Stimulated activated naive CD8-positive, alpha-beta T cell treated with anti-CD3 and anti-CD28 coated beads, Interleukin-15, amount 100 ng/mL, for 72 hours (primary cell): ENCODE measurements at regions not wholly inside any gene's neighbourhood (a gene's known extent, or its start where the extent isn't known, plus 50 kb on each side); places are given as distances from the start of the nearest gene placed in this dataset.

Source experiments
- ATAC-seq: fragments of 150-1000 bp; cut with Tn5 transposase; 2 replicates; pipeline ENCODE4 v1.10.0; 2021; ENCODE audit warnings: mild to moderate bottlenecking, moderate library complexity
- DNase-seq, 2 donors: peaks; one replicate each; pipeline ENCODE4 v3.0.0; 2021 to 2022
- H3K27ac Mint-ChIP-seq, 2 donors: one replicate each; pipeline ENCODE4 v1.8.0; 2022; ENCODE audit warnings: mild to moderate bottlenecking in 2 of 2, mixed read lengths in 2 of 2, moderate library complexity in 2 of 2
- H3K27me3 Mint-ChIP-seq: one replicate; pipeline ENCODE4 v1.8.0; 2022; ENCODE audit warnings: mixed read lengths
- H3K4me1 Mint-ChIP-seq: one replicate; pipeline ENCODE4 v1.8.0; 2022; ENCODE audit warnings: mild to moderate bottlenecking, mixed read lengths
- H3K4me3 Mint-ChIP-seq, 2 donors: one replicate each; pipeline ENCODE4 v1.8.0; 2022; ENCODE audit warnings: mild to moderate bottlenecking in 2 of 2, mixed read lengths in 2 of 2, moderate library complexity in 1 of 2
- H3K9me3 Mint-ChIP-seq, 2 donors: one replicate each; pipeline ENCODE4 v1.8.0; 2022; ENCODE audit warnings: mixed read lengths in 2 of 2

DNA sequence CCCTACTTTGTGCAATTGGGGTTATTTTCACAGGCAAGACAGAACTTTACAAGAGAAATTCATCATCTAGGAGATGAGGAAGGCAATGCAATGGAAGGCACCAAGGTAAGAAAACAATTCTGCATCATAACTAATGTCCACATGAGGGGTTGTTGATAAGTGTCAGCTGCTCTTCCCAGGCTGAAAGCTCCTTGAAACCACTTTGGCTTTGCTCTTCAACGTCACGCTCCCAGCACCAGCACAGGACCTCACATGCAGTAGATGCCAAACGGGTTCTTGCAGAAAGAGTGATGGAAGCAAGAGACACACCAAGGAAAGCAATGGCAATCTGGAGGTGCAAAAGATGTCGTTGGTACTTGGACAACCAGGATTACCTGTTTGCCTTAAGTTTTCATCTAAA lies 485.5 kb downstream of the BCL11B start:
- ATAC-seq = no peak
- peaks cover 5 to 10% of the 10 kb centered on the region in 2 donors for H3K9me3 Mint-ChIP-seq
- H3K4me1 Mint-ChIP-seq = no peaks in the 10 kb centered on the region
- no peak for DNase-seq
- no peaks in the 10 kb centered on the region for H3K27me3 Mint-ChIP-seq
- no peak overlapping the region for H3K4me3 Mint-ChIP-seq
- H3K27ac Mint-ChIP-seq = no peak overlapping the region

DNA sequence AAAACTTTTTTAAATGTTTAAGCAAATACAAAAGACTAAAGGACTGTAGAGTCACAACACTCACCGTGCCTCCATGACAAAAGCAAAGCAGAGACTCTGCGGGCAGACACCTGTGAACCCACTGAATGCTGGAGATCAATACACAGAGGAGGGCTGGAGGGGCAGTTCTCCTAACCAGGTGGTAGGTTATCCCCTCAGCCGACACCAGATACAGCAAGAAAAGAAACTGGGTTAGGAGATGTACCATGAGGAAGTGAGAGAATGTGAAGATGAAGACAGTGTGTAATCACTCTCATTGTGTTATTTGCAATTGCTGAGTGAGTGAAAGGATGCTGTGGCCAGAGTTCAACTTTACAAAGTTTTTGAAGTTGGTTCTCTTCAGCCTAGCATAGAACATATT lies 480.3 kb downstream of the BCL11B start:
- peaks cover 5 to 6% of the 10 kb centered on the region in 2 donors for H3K9me3 Mint-ChIP-seq
- no peak for ATAC-seq
- H3K27ac Mint-ChIP-seq = no peak overlapping the region
- DNase-seq = no peak
- H3K27me3 Mint-ChIP-seq = no peaks in the 10 kb centered on the region
- no peak overlapping the region for H3K4me3 Mint-ChIP-seq
- no peaks in the 10 kb centered on the region for H3K4me1 Mint-ChIP-seq

- Mint-ChIP-seq H3K27me3 (no peaks in the 10 kb centered on the region), H3K4me1 (no peaks in the 10 kb centered on the region), H3K9me3 (peaks cover 5 to 6% of the 10 kb centered on the region in 2 donors), H3K4me3 (no peak overlapping the region), H3K27ac (no peak overlapping the region)
- ATAC-seq (no peak), DNase-seq (no peak)
Measured at GRCh38 chr14:98792171-98792570, 479.8 kb downstream of the BCL11B start.

GRCh38 chr14:98798099-98798498 lies 473.9 kb downstream of the BCL11B start:
- no peak for ATAC-seq
- DNase-seq = no peak
- Mint-ChIP-seq H3K9me3 (peaks cover 5 to 6% of the 10 kb centered on the region in 2 donors), H3K27me3 (no peaks in the 10 kb centered on the region), H3K4me1 (no peaks in the 10 kb centered on the region), H3K27ac (no peak overlapping the region), H3K4me3 (no peak overlapping the region)

GRCh38 chr14:98799891-98800290 lies 472.1 kb downstream of the BCL11B start:
- Mint-ChIP-seq H3K27ac (no peak overlapping the region), H3K27me3 (no peaks in the 10 kb centered on the region), H3K9me3 (peaks cover 5 to 11% of the 10 kb centered on the region in 2 donors), H3K4me3 (no peak overlapping the region), H3K4me1 (no peaks in the 10 kb centered on the region)
- ATAC-seq = no peak
- no peak for DNase-seq

DNA sequence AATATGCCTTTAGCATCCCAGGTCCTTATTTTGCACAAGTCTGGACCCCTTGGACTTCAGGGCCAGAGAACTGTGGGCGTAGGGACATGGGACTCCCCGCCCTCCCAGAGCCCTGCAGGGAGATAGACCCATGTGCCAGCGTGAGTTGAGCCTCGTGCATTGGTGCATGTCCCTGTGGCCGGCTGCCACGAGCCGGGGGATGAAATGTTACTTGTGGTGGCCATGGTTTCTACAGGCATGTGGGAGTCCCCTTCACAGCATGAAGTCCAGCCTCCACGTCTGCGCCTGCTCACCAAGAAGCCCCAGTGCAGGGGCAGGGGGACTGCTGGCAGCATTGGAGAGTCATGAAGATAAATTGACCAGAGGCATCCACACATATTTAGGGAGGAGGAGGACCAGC lies 470.0 kb downstream of the BCL11B start:
- H3K4me1 Mint-ChIP-seq = no peaks in the 10 kb centered on the region
- ATAC-seq (no peak), DNase-seq (no peak)
- H3K4me3 Mint-ChIP-seq = no peak overlapping the region
- H3K27me3 Mint-ChIP-seq = no peaks in the 10 kb centered on the region
- peaks cover 0 to 5% of the 10 kb centered on the region in 2 donors for H3K9me3 Mint-ChIP-seq
- H3K27ac Mint-ChIP-seq = peak overlapping the region in 1 of 2 donors; percentile 44

DNA sequence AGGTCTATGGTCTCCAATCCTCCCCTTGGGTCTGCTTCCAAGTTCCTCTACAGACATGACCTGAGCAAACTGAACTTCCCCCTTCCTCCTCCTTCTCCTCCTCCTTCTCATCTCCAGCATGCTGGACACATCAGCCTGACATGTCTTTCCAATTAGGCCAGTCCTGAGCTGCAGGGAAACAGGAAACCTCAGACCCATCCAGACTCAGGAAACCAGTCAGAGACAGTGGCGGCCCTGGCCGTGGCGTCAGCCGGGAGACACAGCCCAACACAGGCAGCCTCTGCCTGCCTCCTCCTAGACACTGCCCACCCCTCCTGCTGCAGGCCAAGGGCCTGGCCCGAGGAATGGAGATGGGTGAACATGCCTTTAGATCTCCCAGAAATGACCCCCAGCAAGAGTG lies 468.8 kb downstream of the BCL11B start:
- H3K27ac Mint-ChIP-seq = no peak overlapping the region
- H3K27me3 Mint-ChIP-seq = no peaks in the 10 kb centered on the region
- ATAC-seq (no peak), DNase-seq (no peak)
- no peak overlapping the region for H3K4me3 Mint-ChIP-seq
- no peaks in the 10 kb centered on the region for H3K4me1 Mint-ChIP-seq
- peaks cover 0 to 5% of the 10 kb centered on the region in 2 donors for H3K9me3 Mint-ChIP-seq

- no peak for ATAC-seq
- no peak for DNase-seq
Measured at GRCh38 chr14:98808494-98809407, 463.2 kb downstream of the BCL11B start.

DNA sequence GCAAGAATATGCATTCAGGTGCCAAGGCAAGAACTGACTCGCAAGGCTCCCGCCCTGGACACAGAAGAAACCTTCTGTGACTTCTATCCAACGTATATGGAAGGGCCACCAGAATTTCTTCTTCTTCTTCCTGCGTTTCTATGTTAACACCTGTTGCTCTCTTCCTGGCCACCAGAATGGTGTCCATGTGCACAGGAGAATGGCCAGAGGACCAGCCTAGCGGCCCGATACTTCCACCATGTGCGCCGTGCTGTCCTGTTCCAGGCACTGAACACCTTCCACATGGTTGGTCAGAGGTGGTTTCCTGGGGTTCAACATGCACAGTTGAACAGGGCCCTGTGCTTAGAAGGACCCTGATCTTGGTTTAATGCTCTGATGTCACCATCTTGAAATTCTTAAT lies 455.8 kb downstream of the BCL11B start:
- Mint-ChIP-seq H3K4me1 (peaks cover 22% of the 10 kb centered on the region), H3K27ac (peak overlapping the region in 1 of 2 donors; percentile 94), H3K9me3 (peaks cover 0 to 16% of the 10 kb centered on the region in 2 donors), H3K27me3 (no peaks in the 10 kb centered on the region), H3K4me3 (no peak overlapping the region)
- ATAC-seq = no peak
- no peak for DNase-seq

More at GRCh38 chr14:98808494-98809407, 463.2 kb downstream of the BCL11B start:
- H3K27ac Mint-ChIP-seq = no peak overlapping the region
- no peaks in the 10 kb centered on the region for H3K27me3 Mint-ChIP-seq
- peaks cover 0 to 13% of the 10 kb centered on the region in 2 donors for H3K9me3 Mint-ChIP-seq
- no peak overlapping the region for H3K4me3 Mint-ChIP-seq
- no peaks in the 10 kb centered on the region for H3K4me1 Mint-ChIP-seq

GRCh38 chr14:98816720-98817119 lies 455.3 kb downstream of the BCL11B start:
- DNase-seq (peak in 1 of 2 donors; percentile 13), ATAC-seq (peak; percentile 43)
- Mint-ChIP-seq H3K9me3 (peaks cover 0 to 16% of the 10 kb centered on the region in 2 donors), H3K4me1 (peaks cover 22% of the 10 kb centered on the region), H3K27ac (peak overlapping the region; percentile 83 to 94), H3K27me3 (no peaks in the 10 kb centered on the region), H3K4me3 (peak overlapping the region; percentile 10 to 54)

DNA sequence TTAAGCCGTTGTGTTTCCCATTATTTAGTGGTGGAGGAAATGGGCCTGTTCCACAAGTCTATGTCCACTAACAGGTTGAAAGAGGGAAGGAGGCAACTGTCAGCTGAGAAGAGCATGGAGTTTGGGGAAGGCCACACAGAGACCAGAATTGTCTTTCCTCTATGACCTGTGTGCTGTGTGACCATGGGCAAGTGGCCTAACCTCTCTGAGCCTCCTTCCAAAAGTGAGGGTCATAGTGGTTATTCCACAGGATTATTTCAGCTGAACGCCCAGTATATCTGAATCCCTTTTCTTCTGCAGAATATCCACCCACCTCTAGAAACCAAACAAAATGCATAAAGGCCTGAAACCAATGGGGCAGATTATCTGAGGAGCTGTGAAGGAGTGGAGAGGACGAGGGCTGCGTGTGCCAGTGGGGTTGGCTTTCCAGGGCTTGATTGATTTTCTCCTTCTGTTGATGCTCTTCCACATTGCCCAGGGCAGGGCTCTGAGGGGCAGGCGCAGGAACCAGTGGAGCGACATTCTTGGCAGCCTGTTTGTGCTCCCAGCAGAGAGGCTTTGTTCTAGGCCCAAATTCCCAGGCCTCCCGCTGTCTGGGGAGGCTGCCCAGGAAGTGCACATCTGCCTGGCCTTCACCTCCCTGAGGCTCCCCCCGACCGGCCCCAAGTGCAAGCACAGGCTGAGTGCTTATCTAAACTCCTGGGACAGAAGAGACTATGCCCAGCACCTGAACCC lies 452.7 kb downstream of the BCL11B start:
- H3K27ac Mint-ChIP-seq = peak overlapping the region in 1 of 2 donors; percentile 36
- peaks cover 0 to 8% of the 10 kb centered on the region in 2 donors for H3K9me3 Mint-ChIP-seq
- H3K4me3 Mint-ChIP-seq = no peak overlapping the region
- DNase-seq (no peak), ATAC-seq (no peak)
- H3K27me3 Mint-ChIP-seq = no peaks in the 10 kb centered on the region
- peaks cover 22% of the 10 kb centered on the region for H3K4me1 Mint-ChIP-seq

DNA sequence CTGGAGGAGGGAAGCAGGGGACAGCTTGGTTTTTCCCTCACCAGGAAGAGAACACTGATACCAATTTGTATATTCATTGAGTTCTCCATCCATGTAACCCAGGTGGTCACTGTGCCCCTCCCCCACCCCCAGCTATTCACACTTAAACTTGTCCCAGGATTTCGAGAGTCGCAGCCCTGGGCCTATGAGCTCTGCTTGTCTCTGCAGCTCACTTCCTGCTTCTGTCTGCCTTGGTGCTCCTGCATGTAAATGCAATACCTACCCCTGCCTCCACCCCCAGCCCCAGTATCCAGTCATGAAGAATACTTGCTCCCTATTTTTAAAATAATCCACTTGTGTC lies 452.2 kb downstream of the BCL11B start:
- DNase-seq (no peak), ATAC-seq (no peak)
- Mint-ChIP-seq H3K4me3 (no peak overlapping the region), H3K27ac (peak overlapping the region in 1 of 2 donors; percentile 66), H3K27me3 (no peaks in the 10 kb centered on the region), H3K9me3 (peaks cover 0 to 8% of the 10 kb centered on the region in 2 donors), H3K4me1 (peaks cover 22% of the 10 kb centered on the region)

DNA sequence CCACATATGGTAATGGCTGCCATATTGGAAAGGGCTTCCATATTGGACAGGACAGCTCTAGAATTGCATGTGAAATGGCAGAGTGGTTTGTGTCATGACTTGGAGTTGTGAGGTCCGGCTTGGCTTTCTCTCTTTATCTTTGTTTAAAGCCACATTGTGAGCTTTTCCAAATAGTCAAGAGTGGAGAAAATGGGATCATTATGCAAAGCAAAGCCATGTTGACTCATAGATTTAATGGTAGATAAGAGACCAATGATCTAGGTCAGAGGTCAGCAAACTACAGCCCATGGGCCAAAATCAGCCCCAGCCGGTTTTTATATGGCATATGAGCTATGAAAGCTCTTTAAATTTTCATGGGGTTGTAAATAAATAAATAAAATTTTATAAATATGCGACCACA lies 449.1 kb downstream of the BCL11B start:
- H3K4me3 Mint-ChIP-seq = no peak overlapping the region
- no peaks in the 10 kb centered on the region for H3K27me3 Mint-ChIP-seq
- DNase-seq = no peak
- peaks cover 13% of the 10 kb centered on the region for H3K4me1 Mint-ChIP-seq
- H3K27ac Mint-ChIP-seq = no peak overlapping the region
- H3K9me3 Mint-ChIP-seq = no peaks in the 10 kb centered on the region
- ATAC-seq = no peak

GRCh38 chr14:98826618-98827017 lies 445.4 kb downstream of the BCL11B start:
- Mint-ChIP-seq H3K9me3 (no peaks in the 10 kb centered on the region), H3K27me3 (no peaks in the 10 kb centered on the region), H3K4me3 (no peak overlapping the region), H3K4me1 (peaks cover 7% of the 10 kb centered on the region), H3K27ac (no peak overlapping the region)
- ATAC-seq (no peak), DNase-seq (no peak)

DNA sequence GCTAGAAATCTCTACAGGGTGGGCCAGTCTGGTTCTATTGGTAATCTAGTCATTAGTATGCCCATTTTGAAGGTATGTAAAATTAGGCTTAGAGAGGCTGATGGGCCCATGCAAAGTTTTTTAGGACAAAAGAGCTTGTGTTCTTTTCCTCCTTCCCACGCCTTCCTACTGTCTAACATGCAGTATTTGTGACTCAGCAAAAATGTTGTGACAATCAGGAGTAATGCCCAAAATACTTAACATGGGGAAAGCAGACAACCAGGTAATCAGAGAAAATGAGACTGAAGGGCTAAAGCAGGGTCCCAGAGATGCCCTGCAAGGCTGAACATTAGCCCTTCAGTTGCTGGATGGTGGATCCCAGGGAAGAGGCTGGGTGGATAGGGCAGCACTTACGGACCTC lies 437.9 kb downstream of the BCL11B start:
- Mint-ChIP-seq H3K4me1 (no peaks in the 10 kb centered on the region), H3K27ac (no peak overlapping the region), H3K27me3 (no peaks in the 10 kb centered on the region), H3K9me3 (no peaks in the 10 kb centered on the region), H3K4me3 (no peak overlapping the region)
- ATAC-seq (no peak), DNase-seq (no peak)
